GM12892 (cell line): ENCODE measurements at regions not wholly inside any gene's neighbourhood (a gene's known extent, or its start where the extent isn't known, plus 50 kb on each side); places are given as distances from the start of the nearest gene placed in this dataset.

Experiments
- DNase-seq: peaks from one replicate; pipeline ENCODE4 v3.0.0; 2011; ENCODE audit not compliant: insufficient read length
- FAIRE-seq: peaks from 2 replicates; lab custom pipeline; 2011; peaks lifted over from hg19 to GRCh38; lab: Jason Lieb, UNC
- POLR2A ChIP-seq: IDR thresholded peaks from 2 replicates; pipeline ENCODE4 v1.6.1; 2011; ENCODE audit warnings: low read depth, low read length, control low read depth
- POLR2AphosphoS5 ChIP-seq: IDR thresholded peaks from 2 replicates; pipeline ENCODE4 v1.6.1; 2011; ENCODE audit warnings: low read depth, low read length, control low read depth
- TAF1 ChIP-seq: IDR thresholded peaks from 2 replicates; pipeline ENCODE4 v1.6.1; 2011; ENCODE audit warnings: low read depth, mild to moderate bottlenecking, control low read depth, low read length, borderline replicate concordance

- FAIRE-seq (no peak), DNase-seq (no peak)
- TF ChIP-seq POLR2AphosphoS5 (no peak), POLR2A (no peak), TAF1 (no peak)
These were observed 1238.0 kb downstream of the MRPL39 start for GRCh38 chr21:24369278-24369677.

GRCh38 chr21:24367936-24368335 is 1239.3 kb downstream of the MRPL39 start:
- no peak for TF ChIP-seq POLR2A
- no peak for TF ChIP-seq POLR2AphosphoS5
- no peak for TF ChIP-seq TAF1
- FAIRE-seq (no peak), DNase-seq (no peak)

GRCh38 chr21:24353492-24353891 is 1253.8 kb downstream of the MRPL39 start:
- TF ChIP-seq TAF1 (no peak), POLR2AphosphoS5 (no peak), POLR2A (no peak)
- DNase-seq (no peak), FAIRE-seq (no peak)

GRCh38 chr21:24339406-24339805 is 1267.9 kb downstream of the MRPL39 start:
- DNase-seq (no peak), FAIRE-seq (no peak)
- TF ChIP-seq POLR2AphosphoS5, result no peak
- TF ChIP-seq POLR2A, result no peak
- TF ChIP-seq TAF1, result no peak

- FAIRE-seq, result no peak
- TF ChIP-seq POLR2A (no peak), TAF1 (no peak), POLR2AphosphoS5 (no peak)
These were observed 1270.8 kb downstream of the MRPL39 start for GRCh38 chr21:24336491-24336890.

GRCh38 chr21:24323536-24323935 is 1283.7 kb downstream of the MRPL39 start:
- TF ChIP-seq POLR2A, result no peak
- no peak for TF ChIP-seq TAF1
- TF ChIP-seq POLR2AphosphoS5, result no peak
- FAIRE-seq (no peak), DNase-seq (no peak)

More at GRCh38 chr21:24336491-24336890, 1270.8 kb downstream of the MRPL39 start:
- no peak for DNase-seq

GRCh38 chr21:24316277-24316922 is 1290.9 kb downstream of the MRPL39 start:
- FAIRE-seq (no peak), DNase-seq (no peak)
- TF ChIP-seq POLR2AphosphoS5 (no peak), TAF1 (no peak), POLR2A (no peak)

- FAIRE-seq, result no peak
- no peak for DNase-seq
- TF ChIP-seq POLR2A (no peak), TAF1 (no peak), POLR2AphosphoS5 (no peak)
These were observed 1296.5 kb downstream of the MRPL39 start for GRCh38 chr21:24310788-24311187.

GRCh38 chr21:24308183-24308582 is 1299.1 kb downstream of the MRPL39 start:
- DNase-seq (no peak), FAIRE-seq (no peak)
- TF ChIP-seq POLR2A (no peak), POLR2AphosphoS5 (no peak), TAF1 (no peak)

GRCh38 chr21:24302400-24302799 is 1304.9 kb downstream of the MRPL39 start:
- TF ChIP-seq TAF1 (no peak), POLR2AphosphoS5 (no peak), POLR2A (no peak)
- FAIRE-seq (no peak), DNase-seq (no peak)

GRCh38 chr21:24298040-24298439 is 1309.2 kb downstream of the MRPL39 start:
- TF ChIP-seq POLR2A (no peak), POLR2AphosphoS5 (no peak), TAF1 (no peak)

GRCh38 chr21:24294171-24294570 is 1313.1 kb downstream of the MRPL39 start:
- FAIRE-seq (no peak), DNase-seq (no peak)
- TF ChIP-seq TAF1 (no peak), POLR2A (no peak), POLR2AphosphoS5 (no peak)

More at GRCh38 chr21:24298040-24298439, 1309.2 kb downstream of the MRPL39 start:
- DNase-seq (no peak), FAIRE-seq (no peak)
